SK-N-SH treated with all-trans-retinoic acid at 6 μM for 48 hours (cell line): ENCODE measurements at regions not wholly inside any gene's neighbourhood (a gene's known extent, or its start where the extent isn't known, plus 50 kb on each side); places are given as distances from the start of the nearest gene placed in this dataset.

ENCODE experiments used
- ATAC-seq: fragments of 200-7000 bp; cut with Tn5 transposase; 3 replicates; pipeline ENCODE4 v1.9.1; 2020; ENCODE audit warnings: mild to moderate bottlenecking, moderate library complexity
- ARNTL ChIP-seq: fragments of 450-650 bp; formaldehyde crosslinking; IDR thresholded peaks from 2 replicates; pipeline ENCODE4 v1.5.0; 2020; ENCODE audit warnings: low read depth, mild to moderate bottlenecking, moderate library complexity, borderline replicate concordance
- GLIS3 ChIP-seq: fragments of 250-450 bp; sonication (Bioruptor Pico); IDR thresholded peaks from 2 replicates; pipeline ENCODE4 v1.5.0; 2020; ENCODE audit warnings: mild to moderate bottlenecking, moderate library complexity
- ISL1 ChIP-seq: fragments of 250-450 bp; sonication (Bioruptor Pico); IDR thresholded peaks from 2 replicates; pipeline ENCODE4 v2.1.2; 2022; ENCODE audit warnings: mild to moderate bottlenecking, moderate library complexity
- PPARA ChIP-seq: fragments of 250-450 bp; sonication (Bioruptor Pico); IDR thresholded peaks from 2 replicates; pipeline ENCODE4 v1.5.0; 2020; ENCODE audit warnings: mild to moderate bottlenecking, borderline replicate concordance
- RARB ChIP-seq: fragments of 250-450 bp; sonication (Bioruptor Pico); IDR thresholded peaks from 2 replicates; pipeline ENCODE4 v1.8.0; 2021; ENCODE audit warnings: mild to moderate bottlenecking, moderate library complexity
- SNAI2 ChIP-seq: fragments of 250-450 bp; sonication (Bioruptor Pico); IDR thresholded peaks from 2 replicates; pipeline ENCODE4 v1.5.0; 2020; ENCODE audit warnings: mild to moderate bottlenecking, moderate library complexity
- TCF4 ChIP-seq: fragments of 250-450 bp; sonication (Bioruptor Pico); IDR thresholded peaks from 2 replicates; pipeline ENCODE4 v1.8.0; 2021; ENCODE audit warnings: mild to moderate bottlenecking, moderate library complexity, borderline replicate concordance
- ZFP30 ChIP-seq: fragments of 450-650 bp; formaldehyde crosslinking; IDR thresholded peaks from 2 replicates; pipeline ENCODE4 v1.5.0; 2022; ENCODE audit warnings: mild to moderate bottlenecking, moderate library complexity
- ZNF565 ChIP-seq: fragments of 450-650 bp; formaldehyde crosslinking; conservative IDR thresholded peaks from 2 replicates; pipeline ENCODE4 v1.5.0; 2020; ENCODE audit warnings: low read depth, mild to moderate bottlenecking, moderate library complexity
- TF ChIP-seq, protein P1 (sequence below): fragments of 250-450 bp; sonication (Bioruptor Pico); IDR thresholded peaks from 2 replicates; pipeline ENCODE4 v1.5.1; 2021; ENCODE audit warnings: mild to moderate bottlenecking, moderate library complexity
- TF ChIP-seq, protein P2 (sequence below): fragments of 250-450 bp; sonication (Bioruptor Pico); IDR thresholded peaks from 2 replicates; pipeline ENCODE4 v1.8.0; 2020; ENCODE audit warnings: mild to moderate bottlenecking, moderate library complexity, borderline replicate concordance
- TF ChIP-seq, protein P3 (sequence below): fragments of 250-450 bp; sonication (Bioruptor Pico); IDR thresholded peaks from 2 replicates; pipeline ENCODE4 v1.5.1; 2020; ENCODE audit warnings: low read depth, mild to moderate bottlenecking, moderate library complexity
- TF ChIP-seq, protein P4 (sequence below): fragments of 250-450 bp; sonication (Bioruptor Pico); IDR thresholded peaks from 2 replicates; pipeline ENCODE4 v1.5.0; 2020; ENCODE audit warnings: mild to moderate bottlenecking, moderate library complexity

DNA sequence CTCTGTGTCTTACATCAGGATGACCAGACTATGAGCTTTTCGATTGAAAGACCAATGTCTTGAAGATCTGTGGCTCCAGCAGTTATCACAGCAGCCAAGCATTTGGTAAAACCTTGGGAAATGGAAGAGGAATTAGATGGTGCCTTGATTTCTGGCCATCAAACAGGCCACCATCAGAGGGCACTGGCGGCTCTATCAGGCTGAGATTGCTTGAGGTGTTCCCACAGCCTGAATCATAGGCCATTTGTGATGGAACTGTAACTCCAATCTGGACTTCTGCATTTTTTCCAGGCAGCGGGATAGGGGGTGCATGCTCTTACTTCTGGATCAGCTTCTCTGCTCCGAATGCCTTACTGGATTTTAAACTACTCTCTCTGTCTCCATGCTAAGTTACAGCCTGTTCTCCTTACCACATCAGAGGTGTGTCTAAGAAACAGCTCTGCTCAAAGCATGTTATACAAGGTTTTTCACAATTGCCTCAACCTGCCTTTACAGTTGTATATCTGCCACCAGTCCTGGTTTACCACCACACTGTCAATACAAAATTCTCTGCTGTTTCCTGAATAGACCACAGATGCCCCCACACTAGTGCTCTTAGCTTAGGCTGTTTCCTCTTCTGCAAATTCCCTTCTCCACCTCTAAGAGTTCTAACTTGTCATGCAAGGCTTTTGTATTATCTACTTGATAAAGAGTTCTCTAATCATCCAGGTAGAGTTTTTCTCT lies 180.9 kb downstream of the PTGER3 start:
- ATAC-seq: no peak
- TF ChIP-seq PPARA (CRISPR knock-in tag) (no peak), ZNF565 (CRISPR knock-in tag) (no peak), TCF4 (CRISPR knock-in tag) (no peak), ARNTL (CRISPR knock-in tag) (no peak), ZFP30 (no peak), ISL1 (CRISPR knock-in tag) (no peak)
- TF ChIP-seq, protein P1, sequence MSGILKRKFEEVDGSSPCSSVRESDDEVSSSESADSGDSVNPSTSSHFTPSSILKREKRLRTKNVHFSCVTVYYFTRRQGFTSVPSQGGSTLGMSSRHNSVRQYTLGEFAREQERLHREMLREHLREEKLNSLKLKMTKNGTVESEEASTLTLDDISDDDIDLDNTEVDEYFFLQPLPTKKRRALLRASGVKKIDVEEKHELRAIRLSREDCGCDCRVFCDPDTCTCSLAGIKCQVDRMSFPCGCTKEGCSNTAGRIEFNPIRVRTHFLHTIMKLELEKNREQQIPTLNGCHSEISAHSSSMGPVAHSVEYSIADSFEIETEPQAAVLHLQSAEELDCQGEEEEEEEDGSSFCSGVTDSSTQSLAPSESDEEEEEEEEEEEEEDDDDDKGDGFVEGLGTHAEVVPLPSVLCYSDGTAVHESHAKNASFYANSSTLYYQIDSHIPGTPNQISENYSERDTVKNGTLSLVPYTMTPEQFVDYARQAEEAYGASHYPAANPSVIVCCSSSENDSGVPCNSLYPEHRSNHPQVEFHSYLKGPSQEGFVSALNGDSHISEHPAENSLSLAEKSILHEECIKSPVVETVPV: no peak
- TF ChIP-seq, protein P2, sequence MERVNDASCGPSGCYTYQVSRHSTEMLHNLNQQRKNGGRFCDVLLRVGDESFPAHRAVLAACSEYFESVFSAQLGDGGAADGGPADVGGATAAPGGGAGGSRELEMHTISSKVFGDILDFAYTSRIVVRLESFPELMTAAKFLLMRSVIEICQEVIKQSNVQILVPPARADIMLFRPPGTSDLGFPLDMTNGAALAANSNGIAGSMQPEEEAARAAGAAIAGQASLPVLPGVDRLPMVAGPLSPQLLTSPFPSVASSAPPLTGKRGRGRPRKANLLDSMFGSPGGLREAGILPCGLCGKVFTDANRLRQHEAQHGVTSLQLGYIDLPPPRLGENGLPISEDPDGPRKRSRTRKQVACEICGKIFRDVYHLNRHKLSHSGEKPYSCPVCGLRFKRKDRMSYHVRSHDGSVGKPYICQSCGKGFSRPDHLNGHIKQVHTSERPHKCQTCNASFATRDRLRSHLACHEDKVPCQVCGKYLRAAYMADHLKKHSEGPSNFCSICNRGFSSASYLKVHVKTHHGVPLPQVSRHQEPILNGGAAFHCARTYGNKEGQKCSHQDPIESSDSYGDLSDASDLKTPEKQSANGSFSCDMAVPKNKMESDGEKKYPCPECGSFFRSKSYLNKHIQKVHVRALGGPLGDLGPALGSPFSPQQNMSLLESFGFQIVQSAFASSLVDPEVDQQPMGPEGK: no peak
- TF ChIP-seq, protein P3, sequence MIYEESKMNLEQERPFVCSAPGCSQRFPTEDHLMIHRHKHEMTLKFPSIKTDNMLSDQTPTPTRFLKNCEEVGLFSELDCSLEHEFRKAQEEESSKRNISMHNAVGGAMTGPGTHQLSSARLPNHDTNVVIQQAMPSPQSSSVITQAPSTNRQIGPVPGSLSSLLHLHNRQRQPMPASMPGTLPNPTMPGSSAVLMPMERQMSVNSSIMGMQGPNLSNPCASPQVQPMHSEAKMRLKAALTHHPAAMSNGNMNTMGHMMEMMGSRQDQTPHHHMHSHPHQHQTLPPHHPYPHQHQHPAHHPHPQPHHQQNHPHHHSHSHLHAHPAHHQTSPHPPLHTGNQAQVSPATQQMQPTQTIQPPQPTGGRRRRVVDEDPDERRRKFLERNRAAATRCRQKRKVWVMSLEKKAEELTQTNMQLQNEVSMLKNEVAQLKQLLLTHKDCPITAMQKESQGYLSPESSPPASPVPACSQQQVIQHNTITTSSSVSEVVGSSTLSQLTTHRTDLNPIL (CRISPR knock-in tag): no peak

DNA sequence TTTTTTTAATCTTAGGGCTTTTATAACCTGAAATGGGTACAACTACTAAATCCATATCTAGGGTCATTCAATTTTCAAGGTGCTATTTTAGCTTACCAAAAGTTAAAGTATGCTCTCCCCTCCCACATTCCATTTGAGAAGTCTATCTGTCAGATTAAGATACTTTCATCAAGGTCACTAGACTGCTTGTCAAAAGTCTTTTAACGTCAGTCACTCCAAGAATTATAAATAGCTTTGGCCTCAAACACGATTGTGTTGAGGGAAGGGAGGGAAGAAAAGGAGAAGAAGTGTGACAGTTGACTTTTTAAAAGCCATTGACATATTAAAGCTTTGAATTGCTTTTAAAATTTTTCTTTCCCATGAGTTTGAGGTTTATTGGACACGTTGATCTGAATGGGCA lies 175.8 kb downstream of the PTGER3 start:
- TF ChIP-seq RARB (CRISPR knock-in tag) (no peak), ARNTL (CRISPR knock-in tag) (no peak), GLIS3 (CRISPR knock-in tag) (no peak), ZNF565 (CRISPR knock-in tag) (no peak), SNAI2 (CRISPR knock-in tag) (no peak)
- TF ChIP-seq, protein P4, sequence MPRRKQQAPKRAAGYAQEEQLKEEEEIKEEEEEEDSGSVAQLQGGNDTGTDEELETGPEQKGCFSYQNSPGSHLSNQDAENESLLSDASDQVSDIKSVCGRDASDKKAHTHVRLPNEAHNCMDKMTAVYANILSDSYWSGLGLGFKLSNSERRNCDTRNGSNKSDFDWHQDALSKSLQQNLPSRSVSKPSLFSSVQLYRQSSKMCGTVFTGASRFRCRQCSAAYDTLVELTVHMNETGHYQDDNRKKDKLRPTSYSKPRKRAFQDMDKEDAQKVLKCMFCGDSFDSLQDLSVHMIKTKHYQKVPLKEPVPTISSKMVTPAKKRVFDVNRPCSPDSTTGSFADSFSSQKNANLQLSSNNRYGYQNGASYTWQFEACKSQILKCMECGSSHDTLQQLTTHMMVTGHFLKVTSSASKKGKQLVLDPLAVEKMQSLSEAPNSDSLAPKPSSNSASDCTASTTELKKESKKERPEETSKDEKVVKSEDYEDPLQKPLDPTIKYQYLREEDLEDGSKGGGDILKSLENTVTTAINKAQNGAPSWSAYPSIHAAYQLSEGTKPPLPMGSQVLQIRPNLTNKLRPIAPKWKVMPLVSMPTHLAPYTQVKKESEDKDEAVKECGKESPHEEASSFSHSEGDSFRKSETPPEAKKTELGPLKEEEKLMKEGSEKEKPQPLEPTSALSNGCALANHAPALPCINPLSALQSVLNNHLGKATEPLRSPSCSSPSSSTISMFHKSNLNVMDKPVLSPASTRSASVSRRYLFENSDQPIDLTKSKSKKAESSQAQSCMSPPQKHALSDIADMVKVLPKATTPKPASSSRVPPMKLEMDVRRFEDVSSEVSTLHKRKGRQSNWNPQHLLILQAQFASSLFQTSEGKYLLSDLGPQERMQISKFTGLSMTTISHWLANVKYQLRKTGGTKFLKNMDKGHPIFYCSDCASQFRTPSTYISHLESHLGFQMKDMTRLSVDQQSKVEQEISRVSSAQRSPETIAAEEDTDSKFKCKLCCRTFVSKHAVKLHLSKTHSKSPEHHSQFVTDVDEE: no peak
- TF ChIP-seq, protein P3 (CRISPR knock-in tag): no peak
- TF ChIP-seq, protein P2: no peak
- ATAC-seq: no peak

DNA sequence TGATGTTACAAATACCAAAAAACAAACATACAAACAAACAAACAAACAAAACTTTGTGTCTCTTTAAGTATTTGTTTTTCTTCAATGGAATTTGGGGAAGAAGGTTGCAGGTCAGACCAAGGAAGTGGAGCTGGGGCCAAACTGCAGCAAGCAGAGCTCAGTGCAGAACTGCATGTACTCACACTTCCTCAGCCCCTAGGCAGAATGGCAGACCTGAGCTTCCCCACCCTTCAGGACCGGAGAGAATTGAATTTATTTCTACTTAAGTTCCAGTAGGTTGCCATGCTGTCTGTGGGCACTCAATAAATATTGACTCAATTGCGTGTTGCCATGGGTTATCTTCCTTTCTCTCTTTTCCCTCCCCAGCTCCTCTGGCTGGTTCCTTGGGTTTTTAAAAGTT lies 173.6 kb downstream of the PTGER3 start:
- TF ChIP-seq, protein P2: no peak
- no peak for ATAC-seq
